Fibroblast of mammary gland (primary cell): ENCODE measurements at regions not wholly inside any gene's neighbourhood (a gene's known extent, or its start where the extent isn't known, plus 50 kb on each side); places are given as distances from the start of the nearest gene placed in this dataset.

ENCODE experiments used
- DNase-seq: peaks from one replicate; pipeline ENCODE4 v3.0.0-alpha.2; 2010; ENCODE audit warnings: low read depth
- H3K4me3 ChIP-seq: 2 replicates; pipeline ENCODE4 v1.5.1; 2011; ENCODE audit warnings: low read depth, mild to moderate bottlenecking, low read length, moderate library complexity; ENCODE audit not compliant: control insufficient read depth
- CTCF ChIP-seq: conservative IDR thresholded peaks from 2 replicates; pipeline ENCODE4 v1.5.1; 2011; ENCODE audit warnings: low read depth, low read length, inconsistent platforms; ENCODE audit not compliant: control insufficient read depth, insufficient read depth

- TF ChIP-seq CTCF, result no peak
- H3K4me3 ChIP-seq, result no peak overlapping the region
- no peak for DNase-seq
These were observed 156.5 kb downstream of the MOXD1 start for GRCh38 chr6:132244744-132245143.

- H3K4me3 ChIP-seq, result no peak overlapping the region
- peak; percentile 28 for DNase-seq
- TF ChIP-seq CTCF, result no peak
These were observed 164.5 kb downstream of the MOXD1 start for GRCh38 chr6:132236744-132237143.

- no peak for TF ChIP-seq CTCF
- no peak for DNase-seq
- no peak overlapping the region for H3K4me3 ChIP-seq
These were observed 165.0 kb downstream of the MOXD1 start for GRCh38 chr6:132236281-132236680.

GRCh38 chr6:132235596-132236280 lies 165.5 kb downstream of the MOXD1 start:
- H3K4me3 ChIP-seq, result no peak overlapping the region
- DNase-seq, result no peak
- no peak for TF ChIP-seq CTCF

GRCh38 chr6:132234356-132234755 lies 166.9 kb downstream of the MOXD1 start:
- TF ChIP-seq CTCF, result no peak
- no peak for DNase-seq
- no peak overlapping the region for H3K4me3 ChIP-seq

GRCh38 chr6:132231121-132231884 lies 170.0 kb downstream of the MOXD1 start:
- no peak for DNase-seq

More at GRCh38 chr6:132231121-132231884, 170.0 kb downstream of the MOXD1 start:
- no peak overlapping the region for H3K4me3 ChIP-seq
- TF ChIP-seq CTCF, result no peak
